ENCODE measurements at regions not wholly inside any gene's neighbourhood (a gene's known extent, or its start where the extent isn't known, plus 50 kb on each side); places are given as distances from the start of the nearest gene placed in this dataset.

DNA sequence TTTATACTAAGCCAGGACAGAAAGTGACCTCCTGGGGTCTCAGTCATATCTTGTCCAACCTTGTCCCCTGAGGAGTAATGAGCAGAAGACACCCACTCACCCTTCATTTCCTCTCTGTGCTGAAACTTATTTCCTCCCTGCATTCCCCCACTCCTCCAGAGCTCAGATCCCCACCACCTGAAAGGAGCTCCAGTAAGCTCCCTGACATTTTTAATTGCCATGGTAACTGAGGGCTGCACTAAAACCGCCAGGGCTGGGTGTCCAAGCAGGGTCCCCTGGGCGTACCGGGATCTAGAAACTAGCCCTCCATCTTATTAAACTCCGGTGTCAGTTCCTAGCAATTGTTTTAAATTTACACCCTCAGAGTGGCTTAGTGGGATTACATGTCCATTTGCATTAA is 393.3 kb upstream of the HNRNPA3 start:
- TF ChIP-seq, protein P1, sequence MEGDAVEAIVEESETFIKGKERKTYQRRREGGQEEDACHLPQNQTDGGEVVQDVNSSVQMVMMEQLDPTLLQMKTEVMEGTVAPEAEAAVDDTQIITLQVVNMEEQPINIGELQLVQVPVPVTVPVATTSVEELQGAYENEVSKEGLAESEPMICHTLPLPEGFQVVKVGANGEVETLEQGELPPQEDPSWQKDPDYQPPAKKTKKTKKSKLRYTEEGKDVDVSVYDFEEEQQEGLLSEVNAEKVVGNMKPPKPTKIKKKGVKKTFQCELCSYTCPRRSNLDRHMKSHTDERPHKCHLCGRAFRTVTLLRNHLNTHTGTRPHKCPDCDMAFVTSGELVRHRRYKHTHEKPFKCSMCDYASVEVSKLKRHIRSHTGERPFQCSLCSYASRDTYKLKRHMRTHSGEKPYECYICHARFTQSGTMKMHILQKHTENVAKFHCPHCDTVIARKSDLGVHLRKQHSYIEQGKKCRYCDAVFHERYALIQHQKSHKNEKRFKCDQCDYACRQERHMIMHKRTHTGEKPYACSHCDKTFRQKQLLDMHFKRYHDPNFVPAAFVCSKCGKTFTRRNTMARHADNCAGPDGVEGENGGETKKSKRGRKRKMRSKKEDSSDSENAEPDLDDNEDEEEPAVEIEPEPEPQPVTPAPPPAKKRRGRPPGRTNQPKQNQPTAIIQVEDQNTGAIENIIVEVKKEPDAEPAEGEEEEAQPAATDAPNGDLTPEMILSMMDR (conservative IDR thresholded peaks at IDR 0.05; ENCODE audit: low read depth), result no peak
- no peak for DNase-seq (ENCODE audit: low spot score)
- H3K27ac ChIP-seq, result no peak overlapping the region
- POLR2A ChIA-PET (ENCODE audit: low non-redundant PET), result no interaction called here
- CTCF ChIA-PET, result interaction anchor here (1.1 kb wide), 1 partner anchor 329 kb away, joined by 4 read pairs; no protein-coding TSS in a partner anchor

DNA sequence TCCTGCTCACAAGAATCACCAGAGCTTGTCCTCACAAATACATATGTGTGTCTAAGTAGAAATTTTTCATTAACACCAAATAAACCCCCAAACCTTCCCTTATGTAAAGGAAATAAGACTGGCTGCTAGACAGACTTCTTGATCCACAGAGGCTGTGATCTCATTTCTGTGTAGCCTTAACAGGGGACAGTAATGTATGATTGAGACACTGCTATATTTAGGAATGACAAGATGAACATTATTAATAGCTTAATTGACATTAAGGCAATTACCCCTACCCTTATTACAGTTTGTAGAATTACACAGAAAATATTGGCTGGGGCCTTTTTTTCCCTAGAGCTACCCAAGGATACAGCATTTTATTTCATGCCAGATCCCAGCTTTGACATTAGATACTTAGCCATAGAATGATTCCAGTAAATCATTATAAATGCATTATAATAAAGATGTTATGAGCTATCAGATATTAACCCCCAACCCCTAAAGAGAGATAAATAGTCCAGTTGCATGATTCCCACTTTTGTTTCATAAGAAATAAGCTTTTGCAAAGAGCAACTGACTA is 392.1 kb upstream of the HNRNPA3 start:
- H3K27ac ChIP-seq, result no peak overlapping the region
- no peak for DNase-seq (ENCODE audit: low spot score)
- TF ChIP-seq, protein P1 (conservative IDR thresholded peaks at IDR 0.05; ENCODE audit: low read depth), result no peak
- ChIA-PET POLR2A (ENCODE audit: low non-redundant PET) (no interaction called here), CTCF (interaction anchor here (1.1 kb wide), 1 partner anchor 328 kb away, joined by 4 read pairs; no protein-coding TSS in a partner anchor)

DNA sequence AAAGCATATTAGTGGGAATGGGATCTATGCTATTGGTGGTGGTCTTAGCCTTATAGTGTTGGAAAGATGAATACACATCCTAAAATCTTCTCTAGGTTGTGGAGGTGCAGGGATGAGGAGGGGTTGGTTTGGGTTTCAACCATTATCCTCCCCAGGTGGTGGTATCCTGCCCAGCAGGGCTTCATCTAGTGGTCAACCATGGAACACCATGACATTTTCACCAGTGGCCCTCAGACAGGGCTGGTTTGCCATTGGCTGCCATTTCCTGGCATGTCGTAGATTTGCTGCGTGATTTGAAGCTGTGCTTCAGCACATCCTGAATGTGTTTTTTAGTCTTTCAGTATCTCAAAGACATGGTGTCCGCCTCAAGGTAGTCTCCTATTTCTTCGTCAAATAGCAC is 391.2 kb upstream of the HNRNPA3 start:
- ChIA-PET POLR2A (ENCODE audit: low non-redundant PET) (no interaction called here), CTCF (interaction anchor here (0.6 to 1.4 kb wide), 2 partner anchors 167 to 381 kb away, joined by 3 to 5 read pairs; no protein-coding TSS in a partner anchor)
- TF ChIP-seq, protein P1 (conservative IDR thresholded peaks at IDR 0.05; ENCODE audit: low read depth), result no peak
- no peak overlapping the region for H3K27ac ChIP-seq
- DNase-seq (ENCODE audit: low spot score), result no peak

DNA sequence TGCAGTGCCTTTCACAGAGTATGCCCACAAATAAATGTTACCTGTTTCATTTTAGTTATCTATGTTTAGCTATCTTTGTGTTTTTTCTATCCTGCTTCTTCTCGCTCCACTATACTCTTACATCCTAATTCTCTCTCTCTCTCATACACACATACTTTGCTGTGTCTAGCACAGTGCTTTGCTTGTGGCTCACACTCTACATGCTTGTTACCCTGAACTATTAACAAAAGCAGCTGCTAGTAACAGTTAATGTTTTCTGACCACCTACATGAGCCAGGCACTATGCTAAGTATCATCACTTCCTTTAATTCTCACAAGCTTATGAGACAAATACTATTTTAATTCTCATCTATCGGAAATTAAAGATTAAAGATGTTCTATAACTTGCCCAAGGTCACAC is 390.5 kb upstream of the HNRNPA3 start:
- CTCF ChIA-PET, result interaction anchor here (0.6 to 1.4 kb wide), 4 partner anchors 78 to 381 kb away, joined by 3 to 5 read pairs (median 4); no protein-coding TSS in a partner anchor
- H3K27ac ChIP-seq, result no peak overlapping the region
- POLR2A ChIA-PET (ENCODE audit: low non-redundant PET), result no interaction called here
- TF ChIP-seq, protein P1 (conservative IDR thresholded peaks at IDR 0.05; ENCODE audit: low read depth), result no peak
- DNase-seq (ENCODE audit: low spot score), result no peak

DNA sequence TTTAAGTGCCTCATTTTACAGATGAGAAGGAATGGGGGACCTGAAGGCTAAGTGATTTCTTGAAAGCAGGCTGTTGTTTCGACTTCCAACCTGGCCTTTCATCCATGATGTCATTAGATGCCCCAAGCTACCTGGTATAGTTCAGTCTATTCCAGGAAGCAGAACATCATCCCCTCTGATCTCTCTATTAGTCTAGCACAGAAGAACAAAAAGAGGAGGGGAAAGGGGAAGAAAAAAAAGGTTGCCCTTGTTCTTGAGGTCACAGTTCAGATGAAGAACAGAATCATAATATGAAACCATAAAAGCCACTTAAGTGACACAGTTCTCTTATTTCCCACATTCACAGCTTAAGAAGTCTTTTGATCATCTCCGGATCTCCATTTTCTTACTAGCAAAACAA is 386.2 kb upstream of the HNRNPA3 start:
- ChIA-PET CTCF (interaction anchor here (1.7 kb wide), 1 partner anchor 172 kb away, joined by 5 read pairs; no protein-coding TSS in a partner anchor), POLR2A (ENCODE audit: low non-redundant PET) (no interaction called here)
- TF ChIP-seq, protein P1 (conservative IDR thresholded peaks at IDR 0.05; ENCODE audit: low read depth), result no peak
- H3K27ac ChIP-seq, result no peak overlapping the region
- no peak for DNase-seq (ENCODE audit: low spot score)

DNA sequence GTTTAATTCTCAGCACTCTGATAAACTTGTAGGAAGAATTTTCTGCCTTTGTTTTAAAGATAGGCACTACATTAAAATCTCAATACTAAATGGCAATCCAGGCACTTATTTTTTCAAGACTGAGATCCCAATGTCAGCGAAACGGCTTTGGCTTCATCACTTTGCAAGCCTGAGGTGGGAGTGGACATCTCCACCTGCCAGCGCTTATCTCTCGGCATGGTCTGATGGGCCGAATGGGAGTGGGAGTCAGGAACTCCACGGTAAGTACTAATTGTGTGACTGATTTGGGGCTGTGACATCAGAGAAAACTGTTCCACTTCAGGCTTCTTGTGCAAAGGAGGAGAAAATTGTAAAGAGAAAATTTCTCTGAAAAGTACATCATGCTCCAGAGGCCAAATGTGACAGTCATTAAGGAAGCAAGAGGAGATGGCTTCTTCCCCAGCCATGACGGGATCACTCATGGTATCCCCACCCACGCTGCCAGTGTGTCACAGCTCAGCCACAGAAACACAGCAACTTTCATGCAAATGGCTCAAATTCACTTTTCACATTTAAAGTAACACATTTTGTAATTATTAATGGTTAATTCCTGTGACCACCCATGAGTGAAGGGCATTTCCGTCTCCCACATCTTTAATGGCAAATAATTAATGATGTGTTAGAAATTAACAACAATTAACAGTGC is 385.5 kb upstream of the HNRNPA3 start:
- POLR2A ChIA-PET (ENCODE audit: low non-redundant PET), result no interaction called here
- CTCF ChIA-PET, result no interaction called here
- TF ChIP-seq, protein P1 (conservative IDR thresholded peaks at IDR 0.05; ENCODE audit: low read depth), result no peak
- no peak for DNase-seq (ENCODE audit: low spot score)
- no peak overlapping the region for H3K27ac ChIP-seq

Data from RWPE1 (cell line).